COLO668 (cell line): ENCODE measurements at regions not wholly inside any gene's neighbourhood (a gene's known extent, or its start where the extent isn't known, plus 50 kb on each side); places are given as distances from the start of the nearest gene placed in this dataset.

Experiments used
- DNase-seq: peaks from one replicate; lab custom pipeline; 2025; ENCODE audit not compliant: unreplicated experiment; lab: John Stamatoyannopoulos, UW

GRCh38 chr12:87930033-87930432 is 99.2 kb downstream of the C12orf50 start:
- no peak for DNase-seq

DNA sequence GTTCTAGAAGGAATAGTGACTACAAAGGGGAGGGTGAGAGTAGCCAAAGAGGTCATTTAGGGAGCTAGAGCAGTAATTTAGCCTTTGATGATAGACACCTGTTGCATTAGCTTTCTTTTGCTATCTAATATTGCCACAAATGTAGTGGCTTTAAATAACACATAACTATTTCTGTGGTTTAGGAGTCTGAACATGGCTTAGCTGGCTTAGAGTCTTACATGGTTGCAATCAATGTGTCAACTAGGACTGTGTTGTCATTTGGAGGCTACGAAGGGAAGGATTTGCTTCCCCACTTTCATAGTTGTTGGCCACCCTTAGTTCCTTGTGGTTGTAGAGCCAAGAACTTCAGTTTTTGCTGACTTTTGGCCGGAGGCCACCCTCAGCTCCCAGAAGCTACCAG is 99.9 kb downstream of the C12orf50 start:
- DNase-seq = no peak

GRCh38 chr12:87928031-87928430 is 101.2 kb downstream of the C12orf50 start:
- no peak for DNase-seq

- DNase-seq = no peak
Observed at GRCh38 chr12:87925021-87925420, 104.2 kb downstream of the C12orf50 start.

DNA sequence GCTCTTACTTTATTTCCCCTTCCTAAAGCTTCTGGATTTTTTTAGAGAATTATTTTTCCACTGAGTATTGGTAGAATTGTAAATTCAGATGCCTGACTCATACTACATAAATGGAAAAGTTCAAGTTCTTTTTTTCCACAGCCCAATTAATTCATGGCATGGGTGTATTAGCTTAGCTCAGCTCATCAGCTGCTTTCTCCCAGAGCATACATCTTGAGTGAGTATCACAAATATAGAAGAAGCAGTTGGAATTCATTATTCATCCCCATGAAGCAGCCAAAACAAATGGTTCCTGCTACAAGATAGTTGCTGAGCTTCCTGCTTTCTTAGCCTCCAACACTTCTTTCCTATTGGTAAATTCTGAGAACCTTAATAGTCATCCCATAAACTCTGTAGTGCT is 105.1 kb downstream of the C12orf50 start:
- DNase-seq = no peak

DNA sequence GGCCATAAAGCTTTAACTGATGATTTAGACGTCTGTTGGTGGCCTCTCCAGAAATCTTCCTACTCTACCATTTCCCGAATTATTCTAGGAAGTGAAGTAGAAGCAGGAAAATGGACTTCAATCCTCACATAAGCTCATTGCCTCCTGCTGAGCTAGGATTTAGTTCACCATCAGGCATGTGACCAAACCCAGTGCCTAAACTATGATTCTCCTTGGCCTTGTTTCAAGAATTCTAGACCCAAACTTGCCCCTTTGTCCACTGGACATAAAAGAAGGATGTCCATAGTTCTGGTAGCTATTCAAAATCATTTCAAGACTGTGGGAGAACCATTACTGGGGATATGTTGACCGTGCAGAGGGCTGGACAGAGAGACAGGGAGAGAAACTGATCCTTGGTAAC is 105.8 kb downstream of the C12orf50 start:
- no peak for DNase-seq

- no peak for DNase-seq
Observed at GRCh38 chr12:87922736-87923135, 106.5 kb downstream of the C12orf50 start.

DNA sequence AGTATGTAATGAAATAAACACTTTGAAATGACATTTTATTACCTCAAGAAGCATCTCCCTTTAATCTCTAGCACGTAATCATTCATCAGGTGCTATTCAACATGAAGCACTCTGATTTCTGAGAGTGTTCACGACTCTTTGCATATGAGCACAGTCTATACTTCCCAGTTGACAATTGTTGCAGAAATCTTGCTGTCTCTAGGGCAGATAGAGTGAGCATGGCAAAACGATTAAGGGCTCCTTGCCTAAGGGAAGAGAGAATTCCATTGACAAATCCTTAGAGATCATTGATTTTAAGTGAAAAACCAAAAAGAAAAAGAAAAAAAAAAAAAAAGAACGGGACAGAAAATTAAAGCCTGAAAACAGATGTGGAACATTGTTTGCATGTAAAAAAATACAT is 107.6 kb downstream of the C12orf50 start:
- no peak for DNase-seq

- no peak for DNase-seq
Observed at GRCh38 chr12:87920139-87920538, 109.1 kb downstream of the C12orf50 start.

GRCh38 chr12:87901457-87901856 is 127.7 kb downstream of the C12orf50 start:
- no peak for DNase-seq

DNA sequence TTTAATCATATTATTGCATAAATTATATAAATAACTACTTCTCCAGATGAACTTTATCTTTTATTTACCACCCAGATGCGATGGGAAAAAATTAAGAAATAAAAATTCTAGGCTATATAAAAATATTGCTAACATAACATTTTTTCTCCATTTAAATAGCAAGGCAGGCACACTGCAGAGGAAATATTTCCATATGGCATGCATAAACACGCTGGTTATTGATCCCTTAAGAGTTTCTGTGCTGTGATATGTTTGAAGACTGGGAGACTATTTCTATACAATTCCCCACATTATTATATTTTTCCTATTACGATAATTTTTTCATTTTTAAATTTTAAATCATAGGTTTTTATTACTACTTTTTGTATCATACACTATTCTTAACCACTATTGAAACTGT is 131.5 kb downstream of the C12orf50 start:
- DNase-seq = no peak

DNA sequence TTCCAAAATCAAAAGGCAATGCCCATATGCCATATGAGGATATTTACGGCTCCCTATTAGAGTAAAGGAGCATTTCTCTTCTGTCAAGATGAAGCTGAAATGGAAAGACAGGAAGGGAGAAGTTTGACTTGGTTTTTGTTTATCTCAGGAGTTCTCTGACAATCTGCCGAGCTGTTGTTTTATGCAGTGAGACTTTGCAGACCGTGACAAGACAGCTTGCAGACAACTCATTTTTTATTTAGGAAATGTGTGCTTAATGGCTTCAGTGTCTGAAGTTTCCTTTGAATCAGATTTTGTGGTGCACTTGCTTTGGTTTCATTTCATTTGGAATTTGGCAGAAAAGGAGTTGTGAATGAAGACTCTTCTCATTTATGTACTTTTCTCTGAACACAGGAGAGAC is 145.4 kb downstream of the C12orf50 start:
- DNase-seq = no peak

DNA sequence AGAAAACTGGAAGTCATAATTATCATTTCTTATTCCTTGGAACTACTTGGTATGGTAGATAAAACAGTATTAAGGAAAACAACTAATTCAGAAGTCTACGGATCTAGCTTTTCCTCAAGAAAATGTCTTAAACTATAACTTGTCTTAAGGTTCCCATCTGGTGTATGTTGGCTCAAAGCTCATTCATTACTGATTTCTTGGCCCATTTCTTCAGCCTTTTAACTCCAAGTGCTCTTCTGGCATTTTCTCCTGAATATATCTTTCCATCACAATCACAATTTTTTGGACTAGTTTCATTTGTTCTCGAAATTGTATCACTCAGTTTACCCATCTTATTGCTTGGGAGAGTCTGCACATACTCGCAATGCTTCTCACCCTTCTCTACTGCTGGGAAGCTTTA is 150.1 kb downstream of the C12orf50 start:
- no peak for DNase-seq

DNA sequence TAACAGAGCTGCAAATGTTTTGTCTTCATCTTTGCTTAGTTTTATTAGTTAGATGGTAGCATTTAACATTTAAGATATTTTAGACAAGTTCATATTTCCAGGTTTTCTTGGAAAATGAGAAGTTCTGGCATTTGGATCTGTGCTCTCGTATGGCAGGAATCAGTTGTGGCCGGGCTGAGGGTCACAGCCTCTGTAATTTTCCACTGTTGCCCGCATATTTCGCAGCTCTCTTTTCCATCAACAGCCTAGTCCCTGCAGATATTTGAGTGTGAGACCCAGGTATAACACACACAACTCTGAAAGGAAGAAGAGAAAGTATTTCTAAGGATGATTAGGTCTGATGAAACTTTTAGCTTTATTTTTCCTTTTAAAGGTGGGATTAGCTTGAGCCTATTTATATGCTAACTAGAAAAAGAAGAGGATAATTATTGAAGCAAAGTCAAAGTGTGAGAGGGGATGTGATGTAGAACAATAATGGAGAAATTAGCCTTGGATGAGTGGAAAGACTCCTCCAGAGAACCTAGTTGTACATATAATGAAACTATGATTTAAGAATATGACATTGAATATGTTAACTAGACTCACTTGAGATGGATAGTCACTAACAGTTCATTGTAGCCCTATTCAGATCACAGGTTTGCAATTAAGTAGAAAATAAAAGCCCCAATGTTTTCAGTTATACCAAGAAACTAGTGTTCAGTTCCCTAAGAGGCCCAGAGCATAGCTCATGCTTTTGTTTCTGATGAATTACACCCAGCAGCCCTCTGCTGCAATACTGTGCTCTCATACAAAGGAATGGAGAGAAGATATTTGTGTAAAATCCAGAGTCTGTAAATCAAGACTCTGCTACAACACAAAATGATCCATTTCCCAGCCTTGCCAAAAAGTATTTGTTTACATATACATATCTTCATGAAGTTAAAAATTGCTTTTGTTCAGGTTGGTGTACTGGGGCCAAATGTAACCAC is 158.4 kb downstream of the C12orf50 start:
- no peak for DNase-seq

DNA sequence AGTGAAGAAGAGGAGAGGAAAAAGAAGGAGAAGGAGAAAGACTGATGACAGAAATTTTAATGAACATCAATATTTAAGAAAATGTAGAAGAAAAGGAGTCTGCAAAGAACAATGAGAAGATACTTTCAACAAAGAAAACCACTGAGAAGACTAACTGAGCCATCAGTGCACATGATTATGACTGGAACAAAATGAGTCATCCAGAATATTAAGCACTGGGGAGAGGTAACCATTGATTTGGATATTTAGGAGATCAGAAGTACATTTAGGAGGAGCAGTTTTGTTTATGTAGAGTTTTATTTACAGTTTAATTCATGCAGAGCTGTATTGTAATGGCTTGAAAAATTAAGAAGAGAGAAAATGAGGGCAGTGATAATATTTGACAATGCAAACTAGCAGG is 159.1 kb downstream of the C12orf50 start:
- DNase-seq = no peak

DNA sequence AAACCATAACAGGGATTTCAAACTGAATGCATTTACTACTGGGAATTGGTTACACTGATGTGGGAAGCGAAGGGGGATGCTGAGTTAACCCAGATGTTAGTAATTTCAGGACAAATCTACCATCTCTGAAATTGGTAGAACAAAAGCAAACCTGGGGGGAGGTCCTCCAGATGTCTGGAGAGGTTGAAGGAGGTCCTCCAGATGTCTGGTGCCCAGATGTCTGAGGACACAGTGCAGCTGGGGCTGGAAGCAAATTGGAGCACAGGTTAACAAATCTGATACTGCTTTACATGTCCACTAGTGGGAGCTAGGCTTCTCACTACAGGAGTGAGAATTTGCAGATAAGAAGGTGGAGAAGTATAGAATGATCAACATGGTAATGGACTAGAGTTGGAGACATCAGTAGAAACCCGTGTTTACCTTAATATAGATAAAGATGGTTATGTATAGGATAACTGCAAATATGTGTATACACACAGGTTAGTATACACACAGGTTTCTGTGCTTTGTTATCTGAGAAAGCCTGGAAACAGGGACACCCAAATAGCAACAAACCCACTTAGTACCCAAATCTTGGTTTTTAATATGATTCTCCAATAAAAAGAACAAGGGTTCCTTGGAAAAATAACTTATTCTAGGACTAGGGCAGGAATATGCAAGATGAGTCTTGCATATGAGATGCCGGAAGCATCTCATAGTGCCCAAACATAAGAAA is 162.5 kb downstream of the C12orf50 start:
- no peak for DNase-seq

GRCh38 chr12:87861791-87862190 is 167.4 kb downstream of the C12orf50 start:
- DNase-seq = no peak

DNA sequence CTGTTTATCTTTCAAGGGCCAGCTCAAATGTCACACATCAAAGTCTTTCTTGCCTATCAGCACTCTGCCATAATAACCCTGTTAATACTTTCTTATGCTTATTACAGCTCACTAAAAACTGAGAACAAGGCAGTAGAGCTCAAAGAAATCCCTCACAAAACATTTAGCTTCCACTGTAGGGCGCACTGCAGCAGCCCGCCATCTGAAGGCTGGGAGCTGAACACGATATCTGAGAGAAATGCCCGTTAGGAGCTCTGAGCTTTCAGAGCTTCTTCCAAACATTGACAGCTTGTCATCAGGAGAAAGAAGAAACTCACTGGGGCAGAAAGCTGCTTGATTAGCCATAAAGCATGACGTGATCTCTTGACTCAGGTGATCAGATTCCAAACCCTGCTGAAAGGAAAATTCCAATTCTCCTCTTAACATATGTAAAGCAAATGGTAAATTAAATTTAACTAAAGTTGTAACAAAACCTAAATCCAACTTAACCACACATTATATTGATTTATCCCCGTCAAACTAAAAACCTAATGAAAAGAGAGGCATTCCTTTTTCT is 175.7 kb downstream of the C12orf50 start:
- DNase-seq = no peak

- DNase-seq = no peak
Observed at GRCh38 chr12:87849074-87849473, 180.1 kb downstream of the C12orf50 start.

- peak; percentile 29 for DNase-seq
Observed at GRCh38 chr12:87848248-87848868, 180.8 kb downstream of the C12orf50 start.

DNA sequence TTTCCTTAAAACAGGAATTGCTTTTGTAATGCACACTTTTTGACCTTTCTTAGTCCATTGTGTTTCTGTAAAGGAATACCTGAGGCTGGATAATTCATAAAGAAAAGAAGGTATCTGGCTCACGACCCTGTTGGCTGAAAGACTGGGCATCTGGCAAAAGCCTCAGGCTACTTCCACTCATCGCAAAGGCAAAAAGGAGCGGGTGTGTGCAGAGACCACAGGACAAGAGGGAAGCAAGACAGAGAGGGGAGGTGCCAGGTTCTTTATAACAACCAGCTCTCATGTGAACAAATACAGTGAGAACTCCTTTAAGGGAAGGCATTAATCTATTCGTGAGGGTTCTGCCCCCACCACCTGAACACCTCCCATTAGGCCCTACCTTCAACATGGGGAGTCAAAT is 182.1 kb downstream of the C12orf50 start:
- DNase-seq = no peak
